Gastroesophageal sphincter (tissue), 4 donors: ENCODE measurements at regions not wholly inside any gene's neighbourhood (a gene's known extent, or its start where the extent isn't known, plus 50 kb on each side); places are given as distances from the start of the nearest gene placed in this dataset.

Source experiments
- ATAC-seq: fragments of 150-250 bp; one replicate; pipeline ENCODE4 v1.9.1; 2016; ENCODE audit warnings: mild to moderate bottlenecking, moderate library complexity
- H3K27ac ChIP-seq, 4 donors: fragments of 200-600 bp; sonication (generic) in 3 of 4; 1 replicate in 3 of 4; 2 replicates in 1 of 4; pipeline ENCODE4 v1.5.1; 2016 to 2019
- H3K27me3 ChIP-seq: fragments of 200-600 bp; sonication (generic); one replicate; pipeline ENCODE4 v1.5.1; 2019
- H3K36me3 ChIP-seq, 2 donors: fragments of 200-600 bp; sonication (generic); one replicate each; pipeline ENCODE4 v1.5.1; 2019; ENCODE audit warnings: control low read depth in 1 of 2
- H3K4me1 ChIP-seq, 3 donors: fragments of 200-600 bp; sonication (generic); 1 replicate in 2 of 3; 2 replicates in 1 of 3; pipeline ENCODE4 v1.5.1; 2016 to 2019; ENCODE audit warnings: control low read depth in 2 of 3
- H3K4me3 ChIP-seq, 2 donors: fragments of 200-600 bp; sonication (generic); one replicate each; pipeline ENCODE4 v1.5.1; 2019; ENCODE audit warnings: mild to moderate bottlenecking in 1 of 2, moderate library complexity in 1 of 2
- H3K9me3 ChIP-seq, 3 donors: fragments of 200-600 bp; sonication (generic); one replicate each; pipeline ENCODE4 v1.5.1; 2017 to 2019; ENCODE audit warnings: control low read depth in 2 of 3
- CTCF ChIP-seq, 4 experiments: fragments of 200-600 bp in 2 of 4; fragments of 450-650 bp in 2 of 4; sonication (generic) in 1 of 4; IDR thresholded peaks; one replicate each; pipeline ENCODE4 v1.5.1; 2017 to 2019; ENCODE audit warnings: antibody characterized with exemption in 4 of 4, mild to moderate bottlenecking in 2 of 4, moderate library complexity in 2 of 4
- EP300 ChIP-seq: sonication (generic); formaldehyde crosslinking; IDR thresholded peaks from one replicate; pipeline ENCODE4 v1.6.1; 2017; ENCODE audit warnings: antibody characterized with exemption, mild to moderate bottlenecking
- POLR2A ChIP-seq, 2 donors: fragments of 450-650 bp; IDR thresholded peaks; one replicate each; pipeline ENCODE4 v1.6.1; 2017; ENCODE audit warnings: antibody characterized with exemption in 2 of 2, mild to moderate bottlenecking in 2 of 2, moderate library complexity in 1 of 2
- POLR2AphosphoS5 ChIP-seq: sonication (generic); formaldehyde crosslinking; IDR thresholded peaks from one replicate; pipeline ENCODE4 v1.6.1; 2017; ENCODE audit warnings: antibody characterized with exemption
- WGBS, 2 donors: methylation state at CpG; one replicate each; pipeline ENCODE4 v1.1.5; 2018; ENCODE audit warnings: low coverage in 1 of 2; 5-methylcytosine and 5-hydroxymethylcytosine counted together

- peak; percentile 77 for ATAC-seq
- Histone ChIP-seq H3K9me3 (peaks cover 0 to 11% (median 0%) of the 10 kb centered on the region in 3 donors), H3K27ac (peak overlapping the region; percentile 65 to 72 (median 67)), H3K27me3 (no peaks in the 10 kb centered on the region), H3K4me3 (no peak overlapping the region), H3K4me1 (peaks cover 0 to 19% (median 5%) of the 10 kb centered on the region in 3 donors), H3K36me3 (no peaks in the 10 kb centered on the region)
- TF ChIP-seq EP300, result no peak
- TF ChIP-seq POLR2A (IDR thresholded peaks at IDR 0.05), result no peak
- no peak for TF ChIP-seq CTCF (IDR thresholded peaks at IDR 0.05)
- peak; percentile 86 for TF ChIP-seq POLR2AphosphoS5
- 25 to 39% methylated on average over 3 to 4 of the region's 4 CpGs for WGBS, 2 donors
Measured at GRCh38 chr3:178367817-178368617, 168.2 kb upstream of the KCNMB2 start.

GRCh38 chr3:178369006-178369405 is 167.2 kb upstream of the KCNMB2 start:
- peak overlapping the region in 3 of 4 donors; percentile 59 to 72 (median 67) for H3K27ac ChIP-seq
- 36 to 84% methylated on average over 1 of the region's 1 CpG for WGBS, 2 donors
- TF ChIP-seq POLR2A (IDR thresholded peaks at IDR 0.05) (no peak), POLR2AphosphoS5 (no peak)

GRCh38 chr3:178369811-178370210 is 166.4 kb upstream of the KCNMB2 start:
- H3K9me3 ChIP-seq, result no peaks in the 10 kb centered on the region
- H3K36me3 ChIP-seq, result no peaks in the 10 kb centered on the region
- no peaks in the 10 kb centered on the region for H3K27me3 ChIP-seq
- peaks cover 0 to 24% (median 5%) of the 10 kb centered on the region in 3 donors for H3K4me1 ChIP-seq
- ATAC-seq, result no peak
- WGBS, 2 donors, result 79 to 93% methylated on average over 2 of the region's 2 CpGs
- TF ChIP-seq CTCF (IDR thresholded peaks at IDR 0.05) (no peak), POLR2AphosphoS5 (no peak)
- H3K4me3 ChIP-seq, result no peak overlapping the region
- H3K27ac ChIP-seq, result no peak overlapping the region

More at GRCh38 chr3:178369006-178369405, 167.2 kb upstream of the KCNMB2 start:
- ATAC-seq, result no peak
- H3K4me3 ChIP-seq, result no peak overlapping the region
- no peaks in the 10 kb centered on the region for H3K27me3 ChIP-seq
- H3K4me1 ChIP-seq, result peaks cover 0 to 24% (median 5%) of the 10 kb centered on the region in 3 donors
- no peaks in the 10 kb centered on the region for H3K36me3 ChIP-seq
- peaks cover 0 to under 1% (median 0%) of the 10 kb centered on the region in 3 donors for H3K9me3 ChIP-seq

DNA sequence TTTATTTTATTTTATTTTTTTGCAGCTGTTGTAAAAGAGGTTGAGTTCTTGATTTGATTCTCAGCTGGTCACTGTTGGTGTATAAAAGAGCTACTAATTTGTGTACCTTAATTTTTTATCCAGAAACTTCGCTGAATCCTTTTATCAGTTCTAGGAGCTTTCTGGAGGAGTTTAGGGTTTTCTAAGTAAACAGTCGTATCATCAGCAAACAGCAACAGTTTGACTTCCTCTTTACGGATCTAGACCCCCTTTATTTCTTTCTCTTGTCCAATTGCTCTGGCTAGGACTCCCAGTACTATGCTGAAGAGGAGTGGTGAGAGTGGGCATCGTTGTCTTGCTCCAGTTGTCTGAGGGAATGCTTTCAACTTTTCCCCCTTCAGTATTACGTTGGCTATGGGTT is 165.8 kb upstream of the KCNMB2 start:
- H3K4me3 ChIP-seq, result no peak overlapping the region
- H3K9me3 ChIP-seq, result no peaks in the 10 kb centered on the region
- ATAC-seq, result no peak
- no peak overlapping the region for H3K27ac ChIP-seq
- TF ChIP-seq POLR2AphosphoS5 (no peak), EP300 (no peak), CTCF (IDR thresholded peaks at IDR 0.05) (no peak), POLR2A (IDR thresholded peaks at IDR 0.05) (no peak)
- H3K27me3 ChIP-seq, result no peaks in the 10 kb centered on the region
- H3K36me3 ChIP-seq, result no peaks in the 10 kb centered on the region
- peaks cover 0 to 24% (median 5%) of the 10 kb centered on the region in 3 donors for H3K4me1 ChIP-seq
- 89 to 95% methylated on average over 3 to 4 of the region's 5 CpGs for WGBS, 2 donors

DNA sequence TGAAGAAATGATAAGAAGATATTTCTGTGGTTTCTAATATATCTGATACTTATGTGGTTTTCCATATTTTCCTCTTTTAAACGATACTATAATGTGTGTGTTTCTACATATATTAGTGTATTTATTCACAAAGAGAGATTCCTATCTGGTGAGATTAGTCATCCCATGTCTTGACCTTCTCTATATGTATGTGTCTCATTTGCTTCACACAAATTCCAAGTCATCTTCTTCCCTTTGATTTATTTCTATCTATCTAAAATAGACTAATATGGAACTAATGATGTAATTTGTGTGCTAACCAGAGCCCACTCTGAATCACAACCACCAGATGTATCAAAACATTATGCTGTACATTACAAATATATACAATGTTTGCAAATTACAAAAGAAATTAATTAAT is 154.7 kb upstream of the KCNMB2 start:
- H3K4me1 ChIP-seq, result peaks cover 0 to 43% (median 18%) of the 10 kb centered on the region in 3 donors
- H3K27ac ChIP-seq, result peak overlapping the region in 1 of 4 donors; percentile 64
- H3K9me3 ChIP-seq, result no peaks in the 10 kb centered on the region
- H3K4me3 ChIP-seq, result no peak overlapping the region
- no peaks in the 10 kb centered on the region for H3K36me3 ChIP-seq
- no peaks in the 10 kb centered on the region for H3K27me3 ChIP-seq
- ATAC-seq, result no peak
- 65 to 82% methylated on average over 1 of the region's 1 CpG for WGBS, 2 donors
- TF ChIP-seq EP300 (no peak), POLR2AphosphoS5 (no peak), POLR2A (IDR thresholded peaks at IDR 0.05) (no peak), CTCF (IDR thresholded peaks at IDR 0.05) (no peak)
